Tibial nerve (tissue), 4 donors: ENCODE measurements at regions not wholly inside any gene's neighbourhood (a gene's known extent, or its start where the extent isn't known, plus 50 kb on each side); places are given as distances from the start of the nearest gene placed in this dataset.
"Not testable (repeated sequence)": the region's sequence is repeated elsewhere in the genome, so short reads cannot be mapped to it uniquely, and the experiment has no call there.

Source experiments
- DNase-seq, 2 donors: peaks; one replicate each; pipeline ENCODE4 v3.0.0-alpha.2; 2019; ENCODE audit warnings: low spot score in 2 of 2
- H3K27ac ChIP-seq, 4 donors: fragments of 200-600 bp; sonication (generic) in 3 of 4; one replicate each; pipeline ENCODE4 v1.5.1; 2017 to 2019; ENCODE audit warnings: mild to moderate bottlenecking in 1 of 4
- H3K27me3 ChIP-seq, 2 donors: fragments of 200-600 bp; sonication (generic) in 1 of 2; one replicate each; pipeline versions ENCODE4 v1.5.1 to v1.6.0; 2017 to 2019
- H3K36me3 ChIP-seq, 3 donors: fragments of 200-600 bp; sonication (generic); one replicate each; pipeline ENCODE4 v1.5.1; 2018 to 2019
- H3K4me1 ChIP-seq, 4 donors: fragments of 200-600 bp; sonication (generic) in 3 of 4; one replicate each; pipeline ENCODE4 v1.5.1; 2017 to 2019
- H3K4me3 ChIP-seq, 4 donors: fragments of 200-600 bp; sonication (generic) in 3 of 4; one replicate each; pipeline ENCODE4 v1.5.1; 2017 to 2019; ENCODE audit warnings: mild to moderate bottlenecking in 1 of 4, moderate library complexity in 1 of 4
- H3K9me3 ChIP-seq, 4 donors: fragments of 200-600 bp; sonication (generic) in 3 of 4; one replicate each; pipeline ENCODE4 v1.5.1; 2017 to 2019
- EP300 ChIP-seq, 2 donors: sonication (generic); formaldehyde crosslinking; IDR thresholded peaks; one replicate each; pipeline ENCODE4 v1.6.1; 2017; ENCODE audit warnings: antibody characterized with exemption in 2 of 2, mild to moderate bottlenecking in 1 of 2
- POLR2A ChIP-seq, 2 donors: fragments of 450-650 bp; IDR thresholded peaks; one replicate each; pipeline ENCODE4 v1.6.1; 2017; ENCODE audit warnings: antibody characterized with exemption in 2 of 2, mild to moderate bottlenecking in 2 of 2, moderate library complexity in 2 of 2
- WGBS, 2 donors: methylation state at CpG; one replicate each; pipeline ENCODE4 v1.1.5; 2018; 5-methylcytosine and 5-hydroxymethylcytosine counted together
- TF ChIP-seq, protein P1 (sequence below), 5 experiments: fragments of 200-600 bp in 3 of 5; fragments of 450-650 bp in 2 of 5; sonication (generic) in 3 of 5; IDR thresholded peaks; one replicate each; pipeline ENCODE4 v1.5.1; 2016 to 2019; ENCODE audit warnings: antibody characterized with exemption in 5 of 5, mild to moderate bottlenecking in 3 of 5, moderate library complexity in 2 of 5

DNA sequence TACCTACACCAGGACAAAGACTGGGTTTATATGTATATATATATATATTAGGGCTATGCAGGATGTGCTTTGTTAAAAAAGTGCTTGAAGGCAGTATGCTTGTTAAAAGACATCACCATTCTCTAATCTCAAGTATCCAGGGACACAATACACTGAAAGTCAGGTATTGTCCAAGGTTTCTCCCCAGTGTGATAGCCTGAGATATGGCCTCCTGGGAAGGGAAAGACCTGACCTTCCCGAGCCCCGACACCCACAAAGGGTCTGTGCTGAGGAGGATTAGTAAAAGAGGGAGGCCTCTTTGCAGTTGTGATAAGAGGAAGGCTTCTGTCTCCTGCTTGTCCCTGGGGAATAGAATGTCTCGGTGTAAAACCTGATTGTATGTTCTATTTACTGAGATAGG is 156.9 kb downstream of the GPX5 start:
- H3K9me3 ChIP-seq, result no peaks in the 10 kb centered on the region
- 31 to 46% methylated on average over 3 of the region's 3 CpGs for WGBS, 2 donors
- H3K27ac ChIP-seq, result no peak overlapping the region
- peaks cover 0 to 49% of the 10 kb centered on the region in 2 donors for H3K27me3 ChIP-seq
- peaks cover 0 to 11% (median 0%) of the 10 kb centered on the region in 4 donors for H3K4me1 ChIP-seq
- no peaks in the 10 kb centered on the region for H3K36me3 ChIP-seq
- DNase-seq, result no peak
- TF ChIP-seq EP300 (IDR thresholded peaks at IDR 0.05), result no peak
- TF ChIP-seq, protein P1, sequence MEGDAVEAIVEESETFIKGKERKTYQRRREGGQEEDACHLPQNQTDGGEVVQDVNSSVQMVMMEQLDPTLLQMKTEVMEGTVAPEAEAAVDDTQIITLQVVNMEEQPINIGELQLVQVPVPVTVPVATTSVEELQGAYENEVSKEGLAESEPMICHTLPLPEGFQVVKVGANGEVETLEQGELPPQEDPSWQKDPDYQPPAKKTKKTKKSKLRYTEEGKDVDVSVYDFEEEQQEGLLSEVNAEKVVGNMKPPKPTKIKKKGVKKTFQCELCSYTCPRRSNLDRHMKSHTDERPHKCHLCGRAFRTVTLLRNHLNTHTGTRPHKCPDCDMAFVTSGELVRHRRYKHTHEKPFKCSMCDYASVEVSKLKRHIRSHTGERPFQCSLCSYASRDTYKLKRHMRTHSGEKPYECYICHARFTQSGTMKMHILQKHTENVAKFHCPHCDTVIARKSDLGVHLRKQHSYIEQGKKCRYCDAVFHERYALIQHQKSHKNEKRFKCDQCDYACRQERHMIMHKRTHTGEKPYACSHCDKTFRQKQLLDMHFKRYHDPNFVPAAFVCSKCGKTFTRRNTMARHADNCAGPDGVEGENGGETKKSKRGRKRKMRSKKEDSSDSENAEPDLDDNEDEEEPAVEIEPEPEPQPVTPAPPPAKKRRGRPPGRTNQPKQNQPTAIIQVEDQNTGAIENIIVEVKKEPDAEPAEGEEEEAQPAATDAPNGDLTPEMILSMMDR (IDR thresholded peaks at IDR 0.05), result no peak
- TF ChIP-seq POLR2A (IDR thresholded peaks at IDR 0.05), result no peak
- H3K4me3 ChIP-seq, result no peak overlapping the region

DNA sequence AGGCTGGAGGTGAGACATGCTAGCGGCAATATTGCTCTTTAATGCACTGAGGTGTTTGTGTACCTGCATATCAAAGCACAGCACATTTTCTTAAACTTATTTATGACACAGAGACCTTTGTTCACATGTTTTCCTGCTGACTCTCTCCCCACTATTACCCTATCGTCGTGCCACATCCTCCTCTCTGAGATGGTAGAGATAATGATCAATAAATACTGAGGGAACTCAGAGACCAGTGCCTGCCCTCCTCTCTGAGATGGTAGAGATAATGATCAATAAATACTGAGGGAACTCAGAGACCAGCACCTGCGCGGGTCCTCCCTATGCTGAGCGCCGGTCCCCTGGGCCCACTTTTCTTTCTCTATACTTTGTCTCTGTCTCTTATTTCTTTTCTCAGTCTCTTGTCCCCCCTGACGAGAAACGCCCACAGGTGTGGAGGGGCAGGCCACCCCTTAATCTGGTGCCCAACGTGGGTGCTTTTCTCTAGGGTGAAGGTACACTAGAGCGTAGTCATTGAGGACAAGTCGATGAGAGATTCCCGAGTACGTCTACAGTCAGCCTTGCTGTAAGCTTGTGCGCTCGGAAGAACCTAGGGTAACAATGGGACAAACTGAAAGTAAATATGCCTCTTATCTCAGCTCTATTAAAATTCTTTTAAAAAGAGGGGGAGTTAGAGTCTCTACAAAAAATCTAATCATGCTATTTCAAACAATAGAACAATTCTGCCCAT is 157.4 kb downstream of the GPX5 start:
- H3K27ac ChIP-seq, H3K36me3 ChIP-seq, DNase-seq, H3K9me3 ChIP-seq, H3K4me3 ChIP-seq: not testable (repeated sequence)
- Histone ChIP-seq H3K4me1 (peaks cover 0 to 11% (median 0%) of the 10 kb centered on the region in 4 donors), H3K27me3 (peaks cover 0 to 47% of the 10 kb centered on the region in 2 donors)
- 68% methylated on average over 16 of the region's 16 CpGs for WGBS, 2 donors

DNA sequence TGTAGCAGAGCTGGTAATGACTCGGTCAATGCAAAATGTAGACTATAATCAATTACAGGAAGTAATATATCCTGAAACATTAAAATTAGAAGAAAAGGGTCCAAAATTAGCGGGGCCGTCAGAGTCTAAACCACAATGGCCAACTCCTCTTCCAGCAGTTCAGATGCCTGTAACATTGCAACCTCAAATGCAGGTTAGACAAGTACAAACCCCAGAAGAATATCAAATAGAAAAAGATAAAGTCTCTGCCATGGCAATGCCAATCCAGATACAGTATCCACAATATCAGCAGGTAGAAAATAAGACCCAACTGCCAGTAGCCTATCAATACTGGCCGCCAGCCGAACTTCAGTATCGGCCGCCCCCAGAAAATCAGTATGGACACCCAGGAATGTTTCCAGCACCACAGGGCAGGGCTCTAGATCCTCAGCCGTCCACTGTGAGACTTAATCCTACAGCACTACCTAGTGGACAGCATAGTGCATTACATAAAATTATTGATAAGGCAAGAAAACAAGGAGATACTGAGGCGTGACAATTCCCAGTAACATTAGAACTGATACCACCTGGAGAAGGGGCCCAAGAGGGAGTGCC is 158.4 kb downstream of the GPX5 start:
- TF ChIP-seq, protein P1 (IDR thresholded peaks at IDR 0.05), result peak; percentile 8 to 38 (median 24)
- TF ChIP-seq POLR2A (IDR thresholded peaks at IDR 0.05), result no peak
- Histone ChIP-seq H3K27ac (no peak overlapping the region), H3K9me3 (no peaks in the 10 kb centered on the region), H3K36me3 (no peaks in the 10 kb centered on the region), H3K4me1 (peaks cover 0 to 11% (median 0%) of the 10 kb centered on the region in 4 donors), H3K27me3 (peaks cover 0 to 46% of the 10 kb centered on the region in 2 donors), H3K4me3 (no peak overlapping the region)
- WGBS, 2 donors, result 41 to 50% methylated on average over 9 of the region's 9 CpGs
- no peak for DNase-seq

DNA sequence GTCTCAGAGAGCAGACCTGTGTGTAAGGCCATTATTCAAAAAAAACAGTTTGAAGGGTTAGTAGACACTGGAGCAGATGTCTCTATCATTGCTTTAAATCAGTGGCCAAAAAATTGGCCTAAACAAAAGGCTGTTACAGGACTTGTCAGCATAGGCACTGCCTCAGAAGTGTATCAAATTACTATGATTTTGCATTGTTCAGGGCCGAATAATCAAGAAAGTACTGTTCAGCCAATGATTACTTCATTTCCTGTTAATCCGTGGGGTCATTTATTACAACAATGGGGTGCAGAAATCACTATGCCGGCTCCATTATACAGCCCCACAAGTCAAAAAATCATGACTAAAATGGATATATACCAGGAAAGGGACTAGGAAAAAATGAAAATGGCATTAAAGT is 160.3 kb downstream of the GPX5 start:
- H3K27me3 ChIP-seq, result peaks cover 0 to 36% of the 10 kb centered on the region in 2 donors

DNA sequence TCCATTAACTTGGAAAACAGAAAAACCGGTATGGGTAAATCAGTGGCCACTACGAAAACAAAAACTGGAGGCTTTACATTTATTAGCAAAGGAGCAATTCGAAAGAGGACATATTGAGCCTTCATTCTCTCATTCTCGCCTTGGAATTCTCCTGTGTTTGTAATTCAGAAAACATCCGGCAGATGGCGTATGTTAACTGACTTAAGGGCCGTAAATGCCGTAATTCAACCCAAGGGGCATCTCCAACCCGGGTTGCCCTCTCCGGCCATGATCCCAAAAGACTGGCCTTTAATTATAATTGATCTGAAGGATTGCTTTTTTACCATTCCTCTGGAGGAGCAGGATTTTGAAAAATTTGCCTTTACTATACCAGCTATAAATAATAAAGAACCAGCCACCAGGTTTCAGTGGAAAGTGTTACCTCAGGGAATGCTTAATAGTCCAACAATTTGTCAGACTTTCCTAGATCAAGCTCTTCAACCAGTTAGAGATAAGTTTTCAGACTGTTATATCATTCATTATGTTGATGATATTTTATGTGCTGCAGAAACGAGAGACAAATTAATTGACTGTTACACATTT is 160.9 kb downstream of the GPX5 start:
- H3K36me3 ChIP-seq, H3K9me3 ChIP-seq, H3K4me3 ChIP-seq: not testable (repeated sequence)
- TF ChIP-seq, protein P1 (IDR thresholded peaks at IDR 0.05), result peak; percentile 55 to 81 (median 78)
- peak in 1 of 2 donors; percentile 92 for DNase-seq
- peaks cover 0 to 11% (median 0%) of the 10 kb centered on the region in 4 donors for H3K4me1 ChIP-seq
- peak overlapping the region in 1 of 4 donors; percentile 14 for H3K27ac ChIP-seq
- WGBS, 2 donors, result 3 to 4% methylated on average over 11 of the region's 11 CpGs
- H3K27me3 ChIP-seq, result peaks cover 0 to 33% of the 10 kb centered on the region in 2 donors

More for the DNA sequence above, 160.3 kb downstream of the GPX5 start:
- 5 to 7% methylated on average over 3 of the region's 3 CpGs for WGBS, 2 donors
- Histone ChIP-seq H3K4me1 (peaks cover 0 to 11% (median 0%) of the 10 kb centered on the region in 4 donors), H3K27ac (peak overlapping the region in 1 of 4 donors; percentile 14)
- not testable (repeated sequence) for H3K4me3 ChIP-seq, H3K36me3 ChIP-seq, DNase-seq, H3K9me3 ChIP-seq

DNA sequence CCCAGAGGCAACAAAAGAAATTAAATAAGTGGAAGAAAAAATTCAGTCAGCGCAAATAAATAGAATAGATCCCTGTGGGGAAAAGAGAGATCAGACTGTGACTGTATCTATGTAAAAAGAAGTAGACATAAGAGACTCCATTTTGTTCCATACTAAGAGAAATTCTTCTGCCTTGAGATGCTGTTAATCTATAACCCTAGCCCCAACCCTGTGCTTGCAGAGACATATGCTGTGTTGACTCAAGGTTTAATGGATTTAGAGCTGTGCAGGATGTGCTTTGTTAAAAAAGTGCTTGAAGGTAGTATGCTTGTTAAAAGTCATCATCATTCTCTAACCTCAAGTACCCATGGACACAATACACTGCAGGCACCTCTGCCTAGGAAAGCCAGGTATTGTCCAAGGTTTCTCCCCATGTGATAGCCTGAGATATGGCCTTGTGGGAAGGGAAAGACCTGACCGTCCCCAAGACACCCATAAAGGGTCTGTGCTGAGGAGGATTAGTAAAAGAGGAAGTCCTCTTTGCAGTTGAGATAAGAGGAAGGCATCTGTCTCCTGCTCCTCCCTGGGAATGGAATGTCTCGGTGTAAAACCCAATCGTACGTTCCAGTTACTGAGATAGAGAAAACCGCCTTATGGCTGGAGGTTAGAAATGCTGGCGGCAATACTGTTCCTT is 161.8 kb downstream of the GPX5 start:
- not testable (repeated sequence) for H3K4me3 ChIP-seq, H3K27ac ChIP-seq, H3K36me3 ChIP-seq, H3K9me3 ChIP-seq, DNase-seq
- Histone ChIP-seq H3K27me3 (peaks cover 0 to 24% of the 10 kb centered on the region in 2 donors), H3K4me1 (peaks cover 0 to 11% (median 0%) of the 10 kb centered on the region in 4 donors)
- 59 to 62% methylated on average over 7 of the region's 7 CpGs for WGBS, 2 donors

DNA sequence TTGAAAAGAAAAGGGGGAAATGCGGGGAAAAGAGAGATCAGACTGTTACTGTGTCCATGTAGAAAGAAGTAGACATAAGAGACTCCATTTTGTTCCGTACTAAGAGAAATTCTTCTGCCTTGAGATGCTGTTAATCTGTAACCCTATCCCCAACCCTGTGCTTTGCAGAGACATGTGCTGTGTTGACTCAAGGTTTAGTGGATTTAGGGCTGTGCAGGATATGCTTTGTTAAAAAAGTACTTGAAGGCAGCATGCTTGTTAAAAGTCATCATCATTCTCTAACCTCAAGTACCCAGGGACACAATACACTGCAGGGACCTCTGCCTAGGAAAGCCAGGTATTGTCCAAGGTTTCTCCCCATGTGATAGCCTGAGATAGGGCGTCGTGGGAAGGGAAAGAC is 166.3 kb downstream of the GPX5 start:
- DNase-seq, H3K27ac ChIP-seq, H3K4me1 ChIP-seq, H3K4me3 ChIP-seq, H3K9me3 ChIP-seq, H3K36me3 ChIP-seq: not testable (repeated sequence)
- H3K27me3 ChIP-seq, result peaks cover 0 to 48% of the 10 kb centered on the region in 2 donors
- WGBS, 2 donors, result 32 to 38% methylated on average over 4 of the region's 4 CpGs
